Right atrium auricular region (tissue), 2 donors: ENCODE measurements at regions not wholly inside any gene's neighbourhood (a gene's known extent, or its start where the extent isn't known, plus 50 kb on each side); places are given as distances from the start of the nearest gene placed in this dataset.
A peak's percentile ranks its signal among the peaks of the same experiment; 100 is the strongest.

Source experiments
- DNase-seq: peaks from one replicate; pipeline ENCODE4 v3.0.0-alpha.2; 2019; ENCODE audit warnings: low spot score
- H3K27ac ChIP-seq, 2 donors: fragments of 200-600 bp; sonication (generic); 1 replicate in 1 of 2; 2 replicates in 1 of 2; pipeline ENCODE4 v1.5.1; 2016 to 2019
- H3K27me3 ChIP-seq, 2 donors: fragments of 200-600 bp; sonication (generic); one replicate each; pipeline versions ENCODE4 v1.5.1 to v1.6.0; 2017 to 2019
- H3K36me3 ChIP-seq: fragments of 200-600 bp; sonication (generic); one replicate; pipeline ENCODE4 v1.5.1; 2016
- H3K4me1 ChIP-seq, 2 donors: fragments of 200-600 bp; sonication (generic); one replicate each; pipeline versions ENCODE4 v1.5.1 to v1.6.0; 2017 to 2019
- H3K4me3 ChIP-seq, 2 donors: fragments of 200-600 bp; sonication (generic); 1 replicate in 1 of 2; 2 replicates in 1 of 2; pipeline ENCODE4 v1.5.1; 2017 to 2019; ENCODE audit warnings: mild to moderate bottlenecking in 1 of 2, moderate library complexity in 1 of 2
- H3K9me3 ChIP-seq, 2 donors: fragments of 200-600 bp; sonication (generic); one replicate each; pipeline ENCODE4 v1.5.1; 2019
- CTCF ChIP-seq, 2 donors: fragments of 200-600 bp; sonication (generic); IDR thresholded peaks; one replicate each; pipeline ENCODE4 v1.5.1; 2019; ENCODE audit warnings: antibody characterized with exemption in 2 of 2

GRCh38 chr3:150255413-150255812 is 152.7 kb upstream of the TSC22D2 start:
- H3K36me3 ChIP-seq, result no peaks in the 10 kb centered on the region
- no peaks in the 10 kb centered on the region for H3K9me3 ChIP-seq
- TF ChIP-seq CTCF (IDR thresholded peaks at IDR 0.05), result no peak
- DNase-seq, result peak; percentile 65
- H3K4me3 ChIP-seq, result no peak overlapping the region
- H3K4me1 ChIP-seq, result peaks cover 0 to 28% of the 10 kb centered on the region in 2 donors
- peak overlapping the region; percentile 71 to 89 for H3K27ac ChIP-seq
- H3K27me3 ChIP-seq, result no peaks in the 10 kb centered on the region

GRCh38 chr3:150254309-150254708 is 153.8 kb upstream of the TSC22D2 start:
- Histone ChIP-seq H3K4me3 (no peak overlapping the region), H3K36me3 (no peaks in the 10 kb centered on the region), H3K9me3 (no peaks in the 10 kb centered on the region), H3K4me1 (peaks cover 0 to 28% of the 10 kb centered on the region in 2 donors), H3K27me3 (no peaks in the 10 kb centered on the region), H3K27ac (peak overlapping the region; percentile 71 to 89)
- no peak for DNase-seq
- no peak for TF ChIP-seq CTCF (IDR thresholded peaks at IDR 0.05)

GRCh38 chr3:150253622-150254021 is 154.5 kb upstream of the TSC22D2 start:
- Histone ChIP-seq H3K27me3 (no peaks in the 10 kb centered on the region), H3K27ac (peak overlapping the region in 1 of 2 donors; percentile 89), H3K36me3 (no peaks in the 10 kb centered on the region), H3K9me3 (no peaks in the 10 kb centered on the region), H3K4me1 (peaks cover 0 to 28% of the 10 kb centered on the region in 2 donors), H3K4me3 (no peak overlapping the region)
- TF ChIP-seq CTCF (IDR thresholded peaks at IDR 0.05), result no peak
- no peak for DNase-seq

- peaks cover 0 to 28% of the 10 kb centered on the region in 2 donors for H3K4me1 ChIP-seq
- peak overlapping the region in 1 of 2 donors; percentile 51 for H3K27ac ChIP-seq
- no peak for DNase-seq
- H3K36me3 ChIP-seq, result no peaks in the 10 kb centered on the region
- no peaks in the 10 kb centered on the region for H3K9me3 ChIP-seq
- TF ChIP-seq CTCF (IDR thresholded peaks at IDR 0.05), result no peak
- H3K4me3 ChIP-seq, result no peak overlapping the region
- H3K27me3 ChIP-seq, result no peaks in the 10 kb centered on the region
Measured at GRCh38 chr3:150252462-150252861, 155.6 kb upstream of the TSC22D2 start.

GRCh38 chr3:150251187-150252062 is 156.7 kb upstream of the TSC22D2 start:
- peaks cover 0 to 28% of the 10 kb centered on the region in 2 donors for H3K4me1 ChIP-seq
- no peak for DNase-seq

More at GRCh38 chr3:150251187-150252062, 156.7 kb upstream of the TSC22D2 start:
- Histone ChIP-seq H3K9me3 (no peaks in the 10 kb centered on the region), H3K27me3 (no peaks in the 10 kb centered on the region), H3K27ac (peak overlapping the region; percentile 19 to 51), H3K4me3 (no peak overlapping the region), H3K36me3 (no peaks in the 10 kb centered on the region)
- TF ChIP-seq CTCF (IDR thresholded peaks at IDR 0.05), result no peak
